Activated T-cell treated with anti-CD3 and anti-CD28 coated beads for 24 hours (primary cell): ENCODE measurements at regions not wholly inside any gene's neighbourhood (a gene's known extent, or its start where the extent isn't known, plus 50 kb on each side); places are given as distances from the start of the nearest gene placed in this dataset.

Source experiments
- DNase-seq: peaks from one replicate; pipeline ENCODE4 v3.0.0-alpha.2; 2020; ENCODE audit warnings: low read depth

DNA sequence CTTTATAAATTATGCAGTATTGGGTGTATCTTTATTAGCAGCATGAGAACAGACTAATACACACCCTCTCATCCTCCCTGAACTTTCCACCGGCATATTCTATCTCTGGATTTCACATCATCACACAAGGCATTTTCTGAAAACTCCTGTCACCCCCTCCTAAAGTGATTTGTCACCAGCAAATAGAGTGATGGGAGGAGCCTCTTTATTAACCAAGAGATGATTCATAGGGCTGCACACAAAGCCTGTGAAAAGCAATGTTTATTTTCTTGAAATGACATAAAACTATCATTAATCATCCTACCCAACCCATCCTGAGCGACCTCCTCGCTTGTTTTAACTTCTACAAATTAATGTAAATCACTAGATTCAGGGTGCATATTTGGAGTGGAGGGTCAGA is 394.7 kb upstream of the SULF2 start:
- DNase-seq, result no peak

DNA sequence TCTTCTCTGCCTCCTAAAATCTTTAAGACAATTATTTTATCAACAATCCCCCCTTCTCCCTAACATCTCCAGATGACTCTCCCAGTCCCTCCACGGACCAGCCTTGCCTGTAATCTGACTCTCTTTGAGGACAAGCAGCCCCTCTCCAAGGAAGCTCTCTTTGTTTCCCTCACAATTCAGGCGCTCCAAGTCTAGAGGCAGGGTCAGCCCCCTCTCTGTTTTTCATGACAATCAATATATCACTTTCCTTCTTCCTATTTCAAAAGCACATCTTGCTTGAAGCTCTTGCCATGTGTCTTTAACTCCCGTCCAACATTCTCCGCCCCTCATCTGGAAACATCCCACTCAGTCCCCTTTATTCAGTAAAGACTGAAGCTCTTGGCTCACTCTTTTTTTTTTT is 393.4 kb upstream of the SULF2 start:
- no peak for DNase-seq

GRCh38 chr20:48177058-48177457 is 391.8 kb upstream of the SULF2 start:
- no peak for DNase-seq

DNA sequence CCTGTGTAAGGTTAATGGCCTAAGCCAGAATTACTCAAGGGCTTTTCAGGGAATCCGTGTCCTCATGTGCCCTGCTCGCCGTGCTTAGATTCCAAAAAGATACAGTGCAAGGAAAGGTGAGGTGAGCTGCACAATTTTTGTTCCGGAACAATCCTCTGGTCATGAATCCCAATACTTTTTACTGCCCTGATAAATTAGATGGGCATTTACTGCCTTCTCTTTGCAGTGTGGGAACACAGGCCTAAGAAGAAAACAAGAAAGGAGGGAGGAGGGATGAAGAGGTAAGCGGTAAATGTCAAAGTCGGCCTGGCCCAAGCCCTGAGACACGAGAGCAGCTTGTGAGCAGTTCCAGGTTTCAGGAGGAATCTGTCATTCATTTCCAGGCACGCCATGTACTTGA is 390.9 kb upstream of the SULF2 start:
- DNase-seq, result no peak

GRCh38 chr20:48175261-48175660 is 390.0 kb upstream of the SULF2 start:
- no peak for DNase-seq

DNA sequence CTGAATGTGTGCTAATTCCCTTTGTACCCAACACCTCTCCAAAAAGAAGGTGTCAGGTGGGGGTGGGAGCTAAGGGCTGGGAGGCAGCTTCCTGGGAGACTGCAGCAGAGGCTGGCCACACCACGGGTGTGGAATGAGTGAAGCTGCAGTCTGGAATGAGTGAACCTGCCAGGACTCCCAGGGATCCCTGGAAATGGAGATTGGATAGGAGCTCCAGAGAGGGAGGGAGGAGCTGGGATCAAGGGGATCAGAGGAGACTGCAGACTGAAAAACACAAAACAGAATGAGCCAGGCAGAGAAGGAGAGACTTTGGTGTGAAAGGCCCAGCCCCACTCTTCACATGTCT is 387.0 kb upstream of the SULF2 start:
- DNase-seq, result no peak

- no peak for DNase-seq
Observed at GRCh38 chr20:48171626-48172356, 386.5 kb upstream of the SULF2 start.

GRCh38 chr20:48171071-48171470 is 385.8 kb upstream of the SULF2 start:
- DNase-seq, result no peak

GRCh38 chr20:48170625-48171024 is 385.3 kb upstream of the SULF2 start:
- no peak for DNase-seq

DNA sequence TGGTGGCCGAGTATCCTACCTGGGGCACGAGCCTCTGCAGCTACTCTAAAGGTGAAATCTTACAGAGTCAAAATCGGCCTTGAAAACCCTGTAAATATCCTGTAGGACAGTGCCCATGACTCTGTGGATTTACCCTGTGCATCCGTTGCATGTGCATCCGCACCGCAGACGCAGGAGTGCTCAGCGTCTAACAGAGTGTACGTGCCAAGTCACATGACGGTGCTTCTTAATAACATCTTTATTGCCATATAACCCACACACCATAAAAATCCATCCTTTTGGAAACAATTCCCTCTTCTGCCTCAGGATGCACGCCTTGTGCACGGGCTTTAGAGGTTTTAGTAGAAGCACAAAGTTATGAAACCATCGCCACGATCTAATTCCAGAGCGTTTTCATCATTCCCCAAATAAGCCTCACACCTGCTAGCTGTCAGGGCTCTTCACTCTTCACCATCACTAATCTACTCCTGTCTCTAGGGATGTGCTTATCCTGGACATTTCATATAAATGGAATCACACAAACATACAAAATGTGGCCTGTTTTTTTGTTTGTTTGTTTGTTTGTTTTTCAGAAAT is 384.5 kb upstream of the SULF2 start:
- DNase-seq, result no peak

DNA sequence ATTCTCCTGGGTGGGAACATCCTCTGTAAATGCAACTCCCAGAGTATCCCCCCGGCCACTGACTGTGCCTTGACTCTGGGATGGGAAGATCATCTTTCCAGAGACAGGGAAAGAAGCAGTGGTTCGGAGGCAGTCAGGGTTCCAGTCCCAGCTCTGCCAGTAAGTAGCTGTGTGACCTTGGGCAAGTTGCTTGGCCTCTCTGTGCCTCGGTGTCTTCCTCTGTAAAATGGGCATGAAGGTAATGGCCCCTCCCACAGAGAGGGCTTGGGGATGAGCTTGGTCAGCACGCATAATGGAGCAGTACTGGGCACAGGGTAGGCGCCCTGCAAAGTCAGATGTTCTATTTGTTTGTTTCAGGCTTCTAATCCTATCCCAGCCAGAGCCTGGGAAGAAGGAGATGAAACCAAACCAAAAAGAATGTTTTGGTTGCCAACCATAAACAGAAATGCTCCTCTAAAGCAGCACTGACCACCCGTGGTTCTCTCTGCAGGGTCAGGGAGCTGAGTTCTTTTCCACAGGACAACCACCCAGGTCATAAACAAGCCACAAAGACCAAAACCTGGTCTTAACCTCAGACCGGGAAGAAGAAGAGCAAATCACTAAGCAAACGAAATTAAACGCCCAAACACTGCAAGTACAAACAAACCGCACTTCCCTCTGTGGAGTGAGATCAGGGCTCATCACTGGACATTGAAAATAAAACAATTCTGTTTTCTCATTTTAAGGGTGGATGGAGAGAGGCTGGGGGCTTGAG is 381.0 kb upstream of the SULF2 start:
- DNase-seq, result no peak

GRCh38 chr20:48165401-48165685 is 380.1 kb upstream of the SULF2 start:
- DNase-seq, result no peak

DNA sequence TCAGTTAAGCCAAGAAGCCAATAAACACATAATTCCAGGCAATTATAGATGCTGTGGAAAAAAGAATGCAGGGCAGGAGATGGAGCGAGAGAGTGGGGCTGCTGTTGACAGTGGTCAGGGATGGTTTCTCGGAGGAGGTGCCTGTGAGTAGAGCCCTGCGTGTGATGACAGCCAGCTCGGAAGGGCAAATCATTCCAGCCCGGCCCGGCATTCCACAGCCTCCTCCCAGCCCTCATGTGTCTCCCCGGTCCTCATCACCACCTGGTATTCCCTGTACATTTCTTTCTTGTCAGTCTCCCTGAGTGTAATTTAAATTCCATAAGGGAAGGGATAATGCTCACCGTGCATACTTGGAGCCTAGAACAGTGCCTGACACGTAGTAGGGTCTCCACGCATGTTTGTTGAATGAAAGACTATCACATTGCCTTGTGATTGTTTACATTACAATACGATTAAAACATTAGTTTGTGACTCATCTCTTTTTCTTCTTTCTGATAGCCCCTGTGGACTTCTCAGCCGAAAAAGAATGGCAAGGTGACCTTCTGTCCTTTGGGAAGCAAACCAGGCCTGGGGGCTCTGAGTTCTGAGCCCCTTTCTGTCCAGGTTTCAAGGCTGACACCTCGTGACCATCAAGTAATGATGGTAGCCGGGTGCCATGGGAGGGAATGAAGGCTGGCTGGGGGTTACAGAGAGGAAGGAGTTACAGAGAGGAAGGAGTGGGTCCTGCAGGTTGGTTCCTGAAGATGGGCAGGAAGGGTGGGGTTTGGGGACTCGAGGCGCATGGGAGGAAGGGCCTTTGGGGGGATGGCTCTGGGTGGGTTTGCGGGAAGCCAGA is 379.5 kb upstream of the SULF2 start:
- no peak for DNase-seq

DNA sequence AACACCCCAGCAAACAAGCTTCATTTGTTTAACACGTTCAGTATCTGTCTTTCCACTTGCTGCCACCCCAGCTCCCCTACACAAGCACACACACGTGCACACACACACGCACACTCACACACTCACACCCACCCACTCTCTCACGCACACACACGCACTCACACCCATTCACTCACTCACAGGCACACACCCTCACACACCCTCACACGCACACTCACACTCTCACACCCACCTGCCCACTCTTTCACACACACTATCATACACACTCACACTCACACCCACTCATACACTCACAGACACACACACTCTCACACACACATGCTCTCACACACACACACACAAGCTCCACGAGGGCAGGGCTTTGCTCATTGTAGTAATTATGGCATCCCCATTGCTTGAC is 378.8 kb upstream of the SULF2 start:
- DNase-seq, result no peak

GRCh38 chr20:48163505-48163904 is 378.2 kb upstream of the SULF2 start:
- no peak for DNase-seq

DNA sequence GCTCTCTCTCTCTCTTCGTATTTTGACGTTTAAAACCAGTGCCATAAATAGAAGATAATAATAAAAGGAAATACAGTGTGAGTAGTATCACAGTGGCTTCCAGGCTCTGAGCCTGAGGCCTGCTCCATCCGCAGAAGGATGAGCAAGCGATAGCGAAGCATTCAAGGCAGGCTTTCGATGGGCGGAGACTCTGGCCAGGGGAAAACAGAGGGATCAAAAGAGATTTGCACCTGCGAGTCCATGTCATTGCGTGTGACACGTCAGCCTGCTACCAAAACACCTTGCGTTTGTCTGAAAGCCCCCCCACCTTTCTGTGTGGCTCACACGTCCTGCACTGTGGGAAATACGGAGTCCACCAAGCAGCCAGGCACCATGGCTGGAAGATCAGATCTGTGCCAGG is 377.3 kb upstream of the SULF2 start:
- no peak for DNase-seq

DNA sequence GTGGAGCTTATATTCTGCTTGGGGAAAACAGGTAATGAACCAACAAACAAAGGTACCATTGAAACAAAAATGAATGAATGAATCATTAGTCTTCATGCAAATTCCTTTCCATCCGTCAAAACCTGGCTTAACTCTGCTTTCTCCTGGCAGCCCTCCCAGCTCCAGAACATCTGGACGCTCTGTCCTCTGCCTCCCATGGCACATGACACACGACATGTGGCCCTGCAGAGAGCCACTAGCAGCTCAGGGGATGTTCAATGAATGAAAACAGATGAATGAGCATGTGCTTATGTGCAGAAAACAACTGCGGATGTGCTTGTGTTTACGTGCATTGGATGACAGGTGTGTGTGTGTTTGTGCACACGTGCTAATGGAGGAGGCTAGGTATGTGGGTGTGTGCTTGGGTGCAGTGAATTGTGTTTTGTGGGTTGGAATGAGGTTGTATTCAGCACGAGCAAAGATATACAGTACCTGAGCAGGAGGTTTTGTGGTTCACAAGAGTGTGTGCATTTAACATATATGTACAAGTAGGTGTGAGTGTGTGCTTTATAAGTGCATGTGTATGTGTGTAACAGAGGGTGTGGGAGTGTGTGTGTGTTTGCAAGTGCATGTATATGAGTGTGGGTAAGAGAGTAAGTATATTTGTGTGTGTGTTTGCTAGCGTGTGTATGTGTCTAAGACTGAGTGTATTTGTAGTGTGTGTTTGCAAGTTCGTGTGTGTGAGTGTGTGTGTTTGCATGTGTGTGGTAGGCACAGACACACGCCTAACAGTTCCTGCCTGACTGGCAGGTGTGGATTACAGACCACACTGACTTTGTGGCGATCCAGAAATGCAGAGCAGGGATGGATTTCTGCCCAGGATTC is 374.1 kb upstream of the SULF2 start:
- DNase-seq, result no peak

- no peak for DNase-seq
Observed at GRCh38 chr20:48158014-48158413, 372.7 kb upstream of the SULF2 start.

- no peak for DNase-seq
Observed at GRCh38 chr20:48156951-48157700, 371.8 kb upstream of the SULF2 start.

DNA sequence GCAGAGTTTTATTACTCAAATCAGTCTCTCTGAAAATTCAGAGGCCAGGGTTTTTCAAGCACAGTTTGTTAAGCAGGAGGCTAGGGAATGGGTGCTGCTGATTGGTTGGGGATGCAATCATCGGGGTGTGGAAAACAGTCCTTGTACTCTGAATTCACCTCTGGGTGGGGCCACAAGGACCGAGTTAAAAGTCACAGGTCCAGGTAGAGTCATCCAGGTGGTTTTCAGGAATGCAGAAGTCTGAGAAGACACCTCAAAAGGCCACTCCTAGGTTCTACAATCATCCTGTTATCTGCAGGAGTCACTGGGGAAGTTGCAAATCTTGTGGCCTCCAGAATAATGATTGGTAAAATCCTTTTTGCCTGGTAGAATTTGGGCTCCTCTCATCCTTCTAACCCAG is 371.2 kb upstream of the SULF2 start:
- no peak for DNase-seq

GRCh38 chr20:48155268-48155667 is 370.0 kb upstream of the SULF2 start:
- no peak for DNase-seq
